SK-N-SH (cell line): ENCODE measurements at regions not wholly inside any gene's neighbourhood (a gene's known extent, or its start where the extent isn't known, plus 50 kb on each side); places are given as distances from the start of the nearest gene placed in this dataset.

ENCODE experiments used
- CTCF ChIA-PET: fragments of 300-600, 350-600 bp; formaldehyde crosslinking; extraction: SDS; loops from one replicate; lab custom pipeline; 2021; lab: Yijun Ruan, JAX
- POLR2A ChIA-PET: fragments of 350-600 bp; sonication (Branson Sonifier 250); formaldehyde crosslinking; extraction: SDS; loops from one replicate; lab custom pipeline; 2020; ENCODE audit warnings: antibody characterized with exemption, inconsistent platforms; lab: Yijun Ruan, JAX
- DNase-seq: peaks from one replicate; pipeline ENCODE4 v3.0.0; 2012
- H2AFZ ChIP-seq: fragments of 200-600 bp; sonication (generic); 2 replicates; pipeline ENCODE4 v1.8.1; 2016; ENCODE audit warnings: antibody characterized with exemption, mild to moderate bottlenecking, low read depth
- H3F3A ChIP-seq: fragments of 200-600 bp; sonication (generic); replicated peaks from 2 replicates; pipeline ENCODE3; 2016; ENCODE audit warnings: antibody characterized with exemption, mild to moderate bottlenecking; ENCODE audit not compliant: insufficient read depth
- H3K27ac ChIP-seq, 2 experiments: fragments of 200-500 bp in 1 of 2; fragments of 200-600 bp in 1 of 2; sonication (Bioruptor generic) in 1 of 2; sonication (generic), shearing (Covaris generic) in 1 of 2; 2 replicates each; pipeline versions ENCODE4 v1.5.1 to v1.6.1; 2014 to 2016; ENCODE audit warnings: low read depth in 2 of 2, inconsistent platforms in 1 of 2, low read length in 1 of 2, mild to moderate bottlenecking in 1 of 2, mixed read lengths in 1 of 2
- H3K27me3 ChIP-seq: fragments of 200-600 bp; sonication (generic), shearing (Covaris generic); 2 replicates; pipeline ENCODE4 v1.6.1; 2016; ENCODE audit warnings: mixed run types; ENCODE audit not compliant: insufficient read depth
- H3K36me3 ChIP-seq, 2 experiments: fragments of 200-500 bp in 1 of 2; fragments of 200-600 bp in 1 of 2; sonication (Bioruptor generic) in 1 of 2; sonication (generic) in 1 of 2; replicated peaks in 1 of 2; 2 replicates each; pipeline versions ENCODE3 to v1.5.1; 2014 to 2016; ENCODE audit warnings: low read length in 1 of 2, mild to moderate bottlenecking in 1 of 2; ENCODE audit not compliant: insufficient read depth in 2 of 2, control insufficient read depth in 1 of 2
- H3K4me1 ChIP-seq, 2 experiments: fragments of 200-500 bp in 1 of 2; fragments of 200-600 bp in 1 of 2; sonication (Bioruptor generic) in 1 of 2; sonication (generic), shearing (Covaris generic) in 1 of 2; 2 replicates each; pipeline versions ENCODE4 v1.5.1 to v1.6.1; 2014 to 2016; ENCODE audit warnings: low read depth in 1 of 2, low read length in 1 of 2, mixed run types in 1 of 2; ENCODE audit not compliant: insufficient read depth in 2 of 2, control insufficient read depth in 1 of 2
- H3K4me2 ChIP-seq: fragments of 200-600 bp; sonication (generic), shearing (Covaris generic); 2 replicates; pipeline ENCODE4 v1.6.1; 2017; ENCODE audit warnings: mixed run types
- H3K4me3 ChIP-seq, 2 experiments: fragments of 200-500 bp in 1 of 2; fragments of 200-600 bp in 1 of 2; sonication (Bioruptor generic) in 1 of 2; sonication (generic), shearing (Covaris generic) in 1 of 2; 2 replicates each; pipeline versions ENCODE4 v1.5.1 to v1.8.1; 2014 to 2016; ENCODE audit warnings: low read depth in 2 of 2, inconsistent platforms in 1 of 2, low read length in 1 of 2, mild to moderate bottlenecking in 1 of 2, mixed read lengths in 1 of 2, moderate library complexity in 1 of 2
- H3K79me2 ChIP-seq: fragments of 200-600 bp; sonication (generic); 2 replicates; pipeline ENCODE4 v1.8.1; 2017; ENCODE audit warnings: mild to moderate bottlenecking; ENCODE audit not compliant: insufficient read depth
- H3K9ac ChIP-seq: fragments of 200-600 bp; sonication (generic); 2 replicates; pipeline ENCODE4 v1.6.1; 2017; ENCODE audit warnings: mixed run types
- H3K9me2 ChIP-seq: fragments of 200-600 bp; sonication (generic); 2 replicates; pipeline ENCODE4 v1.6.1; 2017; ENCODE audit warnings: mixed run types
- H3K9me3 ChIP-seq: fragments of 200-600 bp; sonication (generic); 2 replicates; pipeline ENCODE4 v1.6.1; 2017; ENCODE audit warnings: mixed run types, mild to moderate bottlenecking, moderate library complexity
- H4K20me1 ChIP-seq: fragments of 200-600 bp; sonication (generic); 2 replicates; pipeline ENCODE4 v1.6.1; 2017; ENCODE audit warnings: mild to moderate bottlenecking, mixed run types; ENCODE audit not compliant: insufficient read depth
- ELF1 ChIP-seq: IDR thresholded peaks from 2 replicates; pipeline ENCODE4 v1.4.0; 2012
- EP300 ChIP-seq, 2 experiments: IDR thresholded peaks; 2 replicates each; pipeline versions ENCODE4 v1.4.0 to v1.6.1; 2012; ENCODE audit warnings: borderline replicate concordance in 1 of 2, low read depth in 1 of 2, low read length in 1 of 2
- FOSL2 ChIP-seq: IDR thresholded peaks from 2 replicates; pipeline ENCODE4 v1.4.0; 2012; ENCODE audit warnings: low read depth, mild to moderate bottlenecking, moderate library complexity, borderline replicate concordance
- FOXJ3 ChIP-seq: sonication (generic); formaldehyde crosslinking; IDR thresholded peaks from 2 replicates; pipeline ENCODE4 v1.5.1; 2020; ENCODE audit warnings: mild to moderate bottlenecking, missing genetic modification reagents
- MEF2A ChIP-seq: IDR thresholded peaks from 2 replicates; pipeline ENCODE4 v1.4.0; 2012; ENCODE audit warnings: low read depth, borderline replicate concordance
- NRF1 ChIP-seq: IDR thresholded peaks from 2 replicates; pipeline ENCODE4 v1.6.1; 2012; ENCODE audit warnings: low read depth, mild to moderate bottlenecking, low read length
- PBX3 ChIP-seq: IDR thresholded peaks from 2 replicates; pipeline ENCODE4; 2012
- RAD21 ChIP-seq: IDR thresholded peaks from 2 replicates; pipeline ENCODE4 v1.6.1; 2012; ENCODE audit warnings: mild to moderate bottlenecking, low read length
- RFX5 ChIP-seq: IDR thresholded peaks from 2 replicates; pipeline ENCODE4 v1.6.1; 2012; ENCODE audit warnings: mild to moderate bottlenecking, improper control_type of control experiment, low read length
- RXRA ChIP-seq: IDR thresholded peaks from 2 replicates; pipeline ENCODE4 v1.4.0; 2012; ENCODE audit warnings: low read depth, mild to moderate bottlenecking, borderline replicate concordance
- SIN3A ChIP-seq: IDR thresholded peaks from 2 replicates; pipeline ENCODE4 v1.6.1; 2012; ENCODE audit warnings: low read depth, mild to moderate bottlenecking, low read length, moderate library complexity, borderline replicate concordance
- SMC3 ChIP-seq: IDR thresholded peaks from 2 replicates; pipeline ENCODE4 v1.6.1; 2012; ENCODE audit warnings: low read depth, low read length, improper control_type of control experiment
- TAF1 ChIP-seq: IDR thresholded peaks from 2 replicates; pipeline ENCODE4 v1.6.1; 2012; ENCODE audit warnings: low read depth, mild to moderate bottlenecking, low read length, moderate library complexity, borderline replicate concordance
- TCF12 ChIP-seq: IDR thresholded peaks from 2 replicates; pipeline ENCODE4 v1.4.0; 2012
- TEAD4 ChIP-seq: IDR thresholded peaks from 2 replicates; pipeline ENCODE4 v1.4.0; 2012; ENCODE audit warnings: mild to moderate bottlenecking, borderline replicate concordance; ENCODE audit not compliant: insufficient read depth
- ZBTB33 ChIP-seq: IDR thresholded peaks from 2 replicates; pipeline ENCODE4 v1.4.0; 2012; ENCODE audit warnings: low read depth, borderline replicate concordance
- WGBS: methylation state at CpG from one replicate; pipeline ENCODE4 v1.1.6; 2017; ENCODE audit warnings: low lambda C conversion rate; 5-methylcytosine and 5-hydroxymethylcytosine counted together
- TF ChIP-seq, protein P1 (sequence below): IDR thresholded peaks from 2 replicates; pipeline ENCODE4 v1.6.1; 2012; ENCODE audit warnings: mild to moderate bottlenecking, low read depth, low read length, moderate library complexity
- TF ChIP-seq, protein P2 (sequence below): IDR thresholded peaks from 2 replicates; pipeline ENCODE4 v1.4.0; 2012; ENCODE audit warnings: low read depth

- H3K27ac ChIP-seq: no peak overlapping the region
- no peaks in the 10 kb centered on the region for H3K36me3 ChIP-seq
- no peak overlapping the region for H3K4me2 ChIP-seq
- no peaks in the 10 kb centered on the region for H3K79me2 ChIP-seq
- DNase-seq: no peak
- H3K9ac ChIP-seq: no peak overlapping the region
- ChIA-PET CTCF (no interaction called here), POLR2A (no interaction called here)
- no peaks in the 10 kb centered on the region for H3K27me3 ChIP-seq
- WGBS: 29% methylated on average over 1 of the region's 3 CpGs
- H3K4me1 ChIP-seq: no peaks in the 10 kb centered on the region
- H3F3A ChIP-seq: no peaks in the 10 kb centered on the region
- H3K9me2 ChIP-seq: no peaks in the 10 kb centered on the region
- no peak overlapping the region for H2AFZ ChIP-seq
- H3K9me3 ChIP-seq: no peaks in the 10 kb centered on the region
- H4K20me1 ChIP-seq: no peaks in the 10 kb centered on the region
- no peak overlapping the region for H3K4me3 ChIP-seq
- TF ChIP-seq EP300 (IDR thresholded peaks at IDR 0.05; ENCODE audit: borderline replicate concordance in 1 of 2, low read depth in 1 of 2, low read length in 1 of 2) (no peak), NRF1 (no peak), RFX5 (no peak), SIN3A (no peak), FOSL2 (no peak), RXRA (no peak), SMC3 (no peak), TEAD4 (no peak), TCF12 (no peak), MEF2A (no peak), TAF1 (no peak), RAD21 (no peak), FOXJ3 (CRISPR knock-in tag) (no peak), PBX3 (no peak), ELF1 (no peak), ZBTB33 (no peak)
- TF ChIP-seq, protein P1, sequence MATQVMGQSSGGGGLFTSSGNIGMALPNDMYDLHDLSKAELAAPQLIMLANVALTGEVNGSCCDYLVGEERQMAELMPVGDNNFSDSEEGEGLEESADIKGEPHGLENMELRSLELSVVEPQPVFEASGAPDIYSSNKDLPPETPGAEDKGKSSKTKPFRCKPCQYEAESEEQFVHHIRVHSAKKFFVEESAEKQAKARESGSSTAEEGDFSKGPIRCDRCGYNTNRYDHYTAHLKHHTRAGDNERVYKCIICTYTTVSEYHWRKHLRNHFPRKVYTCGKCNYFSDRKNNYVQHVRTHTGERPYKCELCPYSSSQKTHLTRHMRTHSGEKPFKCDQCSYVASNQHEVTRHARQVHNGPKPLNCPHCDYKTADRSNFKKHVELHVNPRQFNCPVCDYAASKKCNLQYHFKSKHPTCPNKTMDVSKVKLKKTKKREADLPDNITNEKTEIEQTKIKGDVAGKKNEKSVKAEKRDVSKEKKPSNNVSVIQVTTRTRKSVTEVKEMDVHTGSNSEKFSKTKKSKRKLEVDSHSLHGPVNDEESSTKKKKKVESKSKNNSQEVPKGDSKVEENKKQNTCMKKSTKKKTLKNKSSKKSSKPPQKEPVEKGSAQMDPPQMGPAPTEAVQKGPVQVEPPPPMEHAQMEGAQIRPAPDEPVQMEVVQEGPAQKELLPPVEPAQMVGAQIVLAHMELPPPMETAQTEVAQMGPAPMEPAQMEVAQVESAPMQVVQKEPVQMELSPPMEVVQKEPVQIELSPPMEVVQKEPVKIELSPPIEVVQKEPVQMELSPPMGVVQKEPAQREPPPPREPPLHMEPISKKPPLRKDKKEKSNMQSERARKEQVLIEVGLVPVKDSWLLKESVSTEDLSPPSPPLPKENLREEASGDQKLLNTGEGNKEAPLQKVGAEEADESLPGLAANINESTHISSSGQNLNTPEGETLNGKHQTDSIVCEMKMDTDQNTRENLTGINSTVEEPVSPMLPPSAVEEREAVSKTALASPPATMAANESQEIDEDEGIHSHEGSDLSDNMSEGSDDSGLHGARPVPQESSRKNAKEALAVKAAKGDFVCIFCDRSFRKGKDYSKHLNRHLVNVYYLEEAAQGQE: no peak
- TF ChIP-seq, protein P2, sequence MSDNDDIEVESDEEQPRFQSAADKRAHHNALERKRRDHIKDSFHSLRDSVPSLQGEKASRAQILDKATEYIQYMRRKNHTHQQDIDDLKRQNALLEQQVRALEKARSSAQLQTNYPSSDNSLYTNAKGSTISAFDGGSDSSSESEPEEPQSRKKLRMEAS: no peak
- TF ChIP-seq, all 33 proteins: peak for 0
These were observed 73.3 kb upstream of the ZNF30 start for GRCh38 chr19:34853369-34853768.
